NCI-H2029 treated with DMSO at 0.1 percent for 48 hours (cell line): ENCODE measurements at regions not wholly inside any gene's neighbourhood (a gene's known extent, or its start where the extent isn't known, plus 50 kb on each side); places are given as distances from the start of the nearest gene placed in this dataset.
"Not testable (repeated sequence)": the region's sequence is repeated elsewhere in the genome, so short reads cannot be mapped to it uniquely, and the experiment has no call there.

Experiments
- DNase-seq: peaks from one replicate; lab custom pipeline; 2025; lab: John Stamatoyannopoulos, UW

- no peak for DNase-seq
Measured at GRCh38 chr7:67359900-67360299, 363.3 kb downstream of the TYW1 start.

- DNase-seq: no peak
Measured at GRCh38 chr7:67361150-67361549, 364.5 kb downstream of the TYW1 start.

- no peak for DNase-seq
Measured at GRCh38 chr7:67364441-67365017, 367.9 kb downstream of the TYW1 start.

GRCh38 chr7:67371429-67372305 lies 375.0 kb downstream of the TYW1 start:
- peak; percentile 59 for DNase-seq

GRCh38 chr7:67373389-67373788 lies 376.8 kb downstream of the TYW1 start:
- DNase-seq: not testable (repeated sequence)

GRCh38 chr7:67375427-67375826 lies 378.8 kb downstream of the TYW1 start:
- no peak for DNase-seq

GRCh38 chr7:67377939-67378862 lies 381.6 kb downstream of the TYW1 start:
- DNase-seq: peak; percentile 69

- DNase-seq: no peak
Measured at GRCh38 chr7:67380326-67380725, 383.7 kb downstream of the TYW1 start.

GRCh38 chr7:67380858-67381257 lies 384.2 kb downstream of the TYW1 start:
- DNase-seq: no peak

GRCh38 chr7:67387851-67388250 lies 391.2 kb downstream of the TYW1 start:
- DNase-seq: no peak

GRCh38 chr7:67391168-67391567 lies 394.5 kb downstream of the TYW1 start:
- no peak for DNase-seq

- DNase-seq: no peak
Measured at GRCh38 chr7:67392596-67393438, 396.2 kb downstream of the TYW1 start.

- DNase-seq: no peak
Measured at GRCh38 chr7:67393903-67394302, 397.3 kb downstream of the TYW1 start.

- no peak for DNase-seq
Measured at GRCh38 chr7:67398916-67399315, 402.3 kb downstream of the TYW1 start.

- DNase-seq: no peak
Measured at GRCh38 chr7:67401492-67401891, 404.9 kb downstream of the TYW1 start.

- DNase-seq: no peak
Measured at GRCh38 chr7:67402280-67402679, 405.6 kb downstream of the TYW1 start.

GRCh38 chr7:67406976-67407375 lies 410.3 kb downstream of the TYW1 start:
- DNase-seq: no peak

GRCh38 chr7:67407392-67408071 lies 410.9 kb downstream of the TYW1 start:
- DNase-seq: no peak

GRCh38 chr7:67408109-67408508 lies 411.5 kb downstream of the TYW1 start:
- no peak for DNase-seq

- DNase-seq: peak; percentile 94
Measured at GRCh38 chr7:67413670-67414069, 417.0 kb downstream of the TYW1 start.

- DNase-seq: no peak
Measured at GRCh38 chr7:67414858-67415257, 418.2 kb downstream of the TYW1 start.
